ENCODE measurements at regions not wholly inside any gene's neighbourhood (a gene's known extent, or its start where the extent isn't known, plus 50 kb on each side); places are given as distances from the start of the nearest gene placed in this dataset.
"Not testable (repeated sequence)": the region's sequence is repeated elsewhere in the genome, so short reads cannot be mapped to it uniquely, and the experiment has no call there.

GRCh38 chr6:140478631-140479030 lies 1104.2 kb upstream of the CITED2 start:
- no peak overlapping the region for H3K4me3 ChIP-seq (ENCODE audit: low read depth, low read length)
- H3K27me3 ChIP-seq (ENCODE audit: control insufficient read depth, insufficient read depth, low read length) = no peaks in the 10 kb centered on the region
- no peaks in the 10 kb centered on the region for H3K9me3 ChIP-seq (ENCODE audit: control insufficient read depth, insufficient read depth, low read length)
- H3K9ac ChIP-seq (ENCODE audit: low read depth, low read length) = no peak overlapping the region
- H3K36me3 ChIP-seq (ENCODE audit: control insufficient read depth, insufficient read depth, low read length) = no peaks in the 10 kb centered on the region
- H3K4me1 ChIP-seq (ENCODE audit: control insufficient read depth, insufficient read depth, low read length) = no peaks in the 10 kb centered on the region

GRCh38 chr6:140475086-140475485 lies 1100.6 kb upstream of the CITED2 start:
- no peak overlapping the region for H3K9ac ChIP-seq (ENCODE audit: low read depth, low read length)
- H3K4me1 ChIP-seq (ENCODE audit: control insufficient read depth, insufficient read depth, low read length) = no peaks in the 10 kb centered on the region
- no peaks in the 10 kb centered on the region for H3K9me3 ChIP-seq (ENCODE audit: control insufficient read depth, insufficient read depth, low read length)
- no peaks in the 10 kb centered on the region for H3K36me3 ChIP-seq (ENCODE audit: control insufficient read depth, insufficient read depth, low read length)
- no peaks in the 10 kb centered on the region for H3K27me3 ChIP-seq (ENCODE audit: control insufficient read depth, insufficient read depth, low read length)
- no peak overlapping the region for H3K4me3 ChIP-seq (ENCODE audit: low read depth, low read length)

- Histone ChIP-seq H3K4me3 (ENCODE audit: low read depth, low read length) (no peak overlapping the region), H3K4me1 (ENCODE audit: control insufficient read depth, insufficient read depth, low read length) (no peaks in the 10 kb centered on the region), H3K36me3 (ENCODE audit: control insufficient read depth, insufficient read depth, low read length) (no peaks in the 10 kb centered on the region), H3K27me3 (ENCODE audit: control insufficient read depth, insufficient read depth, low read length) (no peaks in the 10 kb centered on the region), H3K9me3 (ENCODE audit: control insufficient read depth, insufficient read depth, low read length) (no peaks in the 10 kb centered on the region), H3K9ac (ENCODE audit: low read depth, low read length) (no peak overlapping the region)
These were observed 1090.3 kb upstream of the CITED2 start for GRCh38 chr6:140464720-140465119.

DNA sequence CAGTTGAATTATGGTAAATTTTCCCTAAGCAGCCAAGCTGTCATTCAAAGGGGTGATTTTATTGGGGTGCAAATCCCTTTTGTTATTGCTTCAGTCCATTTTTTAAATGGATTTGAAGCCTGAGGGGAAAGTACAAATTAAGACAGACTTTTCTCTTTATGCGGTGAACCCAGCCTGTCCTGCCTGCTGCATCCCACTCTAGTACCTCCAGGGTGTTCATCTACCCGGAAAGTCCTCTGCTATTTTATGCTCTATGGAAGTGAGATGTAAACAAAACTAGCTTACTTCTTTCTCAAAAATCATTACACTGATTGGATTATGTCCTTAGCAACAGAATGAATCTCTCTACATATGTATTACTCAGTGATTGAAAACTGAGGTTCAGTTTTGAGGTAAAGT lies 1088.9 kb upstream of the CITED2 start:
- Histone ChIP-seq H3K9ac (ENCODE audit: low read depth, low read length) (no peak overlapping the region), H3K4me3 (ENCODE audit: low read depth, low read length) (no peak overlapping the region), H3K4me1 (ENCODE audit: control insufficient read depth, insufficient read depth, low read length) (no peaks in the 10 kb centered on the region), H3K9me3 (ENCODE audit: control insufficient read depth, insufficient read depth, low read length) (no peaks in the 10 kb centered on the region), H3K36me3 (ENCODE audit: control insufficient read depth, insufficient read depth, low read length) (no peaks in the 10 kb centered on the region), H3K27me3 (ENCODE audit: control insufficient read depth, insufficient read depth, low read length) (no peaks in the 10 kb centered on the region)

GRCh38 chr6:140462453-140463311 lies 1088.2 kb upstream of the CITED2 start:
- no peaks in the 10 kb centered on the region for H3K36me3 ChIP-seq (ENCODE audit: control insufficient read depth, insufficient read depth, low read length)
- H3K4me1 ChIP-seq (ENCODE audit: control insufficient read depth, insufficient read depth, low read length) = no peaks in the 10 kb centered on the region
- H3K4me3 ChIP-seq (ENCODE audit: low read depth, low read length) = no peak overlapping the region
- H3K27me3 ChIP-seq (ENCODE audit: control insufficient read depth, insufficient read depth, low read length) = no peaks in the 10 kb centered on the region
- no peaks in the 10 kb centered on the region for H3K9me3 ChIP-seq (ENCODE audit: control insufficient read depth, insufficient read depth, low read length)
- H3K9ac ChIP-seq (ENCODE audit: low read depth, low read length) = no peak overlapping the region

- H3K36me3 ChIP-seq (ENCODE audit: control insufficient read depth, insufficient read depth, low read length) = no peaks in the 10 kb centered on the region
- no peaks in the 10 kb centered on the region for H3K9me3 ChIP-seq (ENCODE audit: control insufficient read depth, insufficient read depth, low read length)
- no peak overlapping the region for H3K9ac ChIP-seq (ENCODE audit: low read depth, low read length)
- no peaks in the 10 kb centered on the region for H3K4me1 ChIP-seq (ENCODE audit: control insufficient read depth, insufficient read depth, low read length)
- H3K4me3 ChIP-seq (ENCODE audit: low read depth, low read length) = no peak overlapping the region
- no peaks in the 10 kb centered on the region for H3K27me3 ChIP-seq (ENCODE audit: control insufficient read depth, insufficient read depth, low read length)
These were observed 1087.6 kb upstream of the CITED2 start for GRCh38 chr6:140462076-140462452.

- Histone ChIP-seq H3K27me3 (ENCODE audit: control insufficient read depth, insufficient read depth, low read length) (no peaks in the 10 kb centered on the region), H3K4me1 (ENCODE audit: control insufficient read depth, insufficient read depth, low read length) (no peaks in the 10 kb centered on the region), H3K4me3 (ENCODE audit: low read depth, low read length) (no peak overlapping the region), H3K36me3 (ENCODE audit: control insufficient read depth, insufficient read depth, low read length) (no peaks in the 10 kb centered on the region), H3K9ac (ENCODE audit: low read depth, low read length) (no peak overlapping the region), H3K9me3 (ENCODE audit: control insufficient read depth, insufficient read depth, low read length) (no peaks in the 10 kb centered on the region)
These were observed 1085.8 kb upstream of the CITED2 start for GRCh38 chr6:140460267-140460666.

GRCh38 chr6:140459209-140459608 lies 1084.8 kb upstream of the CITED2 start:
- Histone ChIP-seq H3K27me3 (ENCODE audit: control insufficient read depth, insufficient read depth, low read length) (no peaks in the 10 kb centered on the region), H3K4me3 (ENCODE audit: low read depth, low read length) (no peak overlapping the region), H3K9me3 (ENCODE audit: control insufficient read depth, insufficient read depth, low read length) (no peaks in the 10 kb centered on the region), H3K4me1 (ENCODE audit: control insufficient read depth, insufficient read depth, low read length) (no peaks in the 10 kb centered on the region), H3K9ac (ENCODE audit: low read depth, low read length) (no peak overlapping the region), H3K36me3 (ENCODE audit: control insufficient read depth, insufficient read depth, low read length) (no peaks in the 10 kb centered on the region)

GRCh38 chr6:140446241-140446640 lies 1071.8 kb upstream of the CITED2 start:
- no peak overlapping the region for H3K9ac ChIP-seq (ENCODE audit: low read depth, low read length)
- no peaks in the 10 kb centered on the region for H3K9me3 ChIP-seq (ENCODE audit: control insufficient read depth, insufficient read depth, low read length)
- H3K4me3 ChIP-seq (ENCODE audit: low read depth, low read length) = no peak overlapping the region
- H3K36me3 ChIP-seq (ENCODE audit: control insufficient read depth, insufficient read depth, low read length) = no peaks in the 10 kb centered on the region
- H3K27me3 ChIP-seq (ENCODE audit: control insufficient read depth, insufficient read depth, low read length) = no peaks in the 10 kb centered on the region
- H3K4me1 ChIP-seq (ENCODE audit: control insufficient read depth, insufficient read depth, low read length) = no peaks in the 10 kb centered on the region

DNA sequence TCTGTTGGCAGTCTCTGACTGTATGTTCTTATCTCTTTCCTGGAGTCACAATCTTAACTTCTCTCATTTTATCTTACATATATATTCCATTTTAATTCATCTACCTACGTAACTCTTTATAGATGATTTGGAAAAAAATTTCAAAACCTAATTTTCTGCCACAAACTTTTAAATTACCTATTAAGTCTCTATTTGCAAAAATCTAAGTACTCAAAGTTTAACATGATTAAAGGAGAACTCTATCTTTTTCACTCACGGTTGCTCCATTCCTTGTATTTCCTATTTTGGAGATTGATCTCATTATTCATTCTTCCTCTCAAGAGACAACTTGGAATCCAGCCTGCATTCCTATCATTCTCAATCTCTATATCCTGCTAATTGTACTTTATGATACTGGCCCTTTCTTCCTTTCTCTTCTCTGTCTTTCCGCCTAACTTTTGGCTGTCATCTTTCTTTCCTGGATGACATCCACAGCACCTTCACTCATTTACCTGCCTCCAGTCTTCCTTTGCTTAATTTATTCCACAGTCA lies 1071.1 kb upstream of the CITED2 start:
- Histone ChIP-seq H3K27me3 (ENCODE audit: control insufficient read depth, insufficient read depth, low read length) (no peaks in the 10 kb centered on the region), H3K4me3 (ENCODE audit: low read depth, low read length) (no peak overlapping the region), H3K9ac (ENCODE audit: low read depth, low read length) (no peak overlapping the region), H3K4me1 (ENCODE audit: control insufficient read depth, insufficient read depth, low read length) (no peaks in the 10 kb centered on the region), H3K9me3 (ENCODE audit: control insufficient read depth, insufficient read depth, low read length) (no peaks in the 10 kb centered on the region), H3K36me3 (ENCODE audit: control insufficient read depth, insufficient read depth, low read length) (no peaks in the 10 kb centered on the region)

DNA sequence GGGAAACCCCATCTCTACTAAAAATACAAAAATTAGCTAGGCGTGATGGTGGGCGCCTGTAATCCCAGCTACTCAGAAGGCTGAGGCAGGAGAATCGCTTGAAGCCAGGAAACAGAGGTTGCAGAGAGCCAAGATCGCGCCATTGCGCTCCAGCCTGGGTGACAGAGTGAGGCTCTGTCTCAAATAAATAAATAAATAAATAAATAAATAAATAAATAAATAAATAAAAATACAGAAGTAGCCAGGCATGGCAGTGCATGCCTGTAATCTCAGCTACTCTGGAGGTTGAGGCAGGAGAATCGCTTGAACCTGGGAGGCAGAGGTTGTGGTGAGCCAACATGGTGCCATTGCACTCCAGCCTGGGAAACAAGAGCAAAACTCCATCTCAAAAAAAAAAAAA lies 1068.7 kb upstream of the CITED2 start:
- H3K4me1 ChIP-seq (ENCODE audit: control insufficient read depth, insufficient read depth, low read length); H3K27me3 ChIP-seq (ENCODE audit: control insufficient read depth, insufficient read depth, low read length); H3K9me3 ChIP-seq (ENCODE audit: control insufficient read depth, insufficient read depth, low read length); H3K36me3 ChIP-seq (ENCODE audit: control insufficient read depth, insufficient read depth, low read length); H3K9ac ChIP-seq (ENCODE audit: low read depth, low read length); H3K4me3 ChIP-seq (ENCODE audit: low read depth, low read length): not testable (repeated sequence)

GRCh38 chr6:140441256-140441655 lies 1066.8 kb upstream of the CITED2 start:
- Histone ChIP-seq H3K36me3 (ENCODE audit: control insufficient read depth, insufficient read depth, low read length) (no peaks in the 10 kb centered on the region), H3K4me3 (ENCODE audit: low read depth, low read length) (no peak overlapping the region), H3K4me1 (ENCODE audit: control insufficient read depth, insufficient read depth, low read length) (peaks cover under 1% of the 10 kb centered on the region), H3K9me3 (ENCODE audit: control insufficient read depth, insufficient read depth, low read length) (no peaks in the 10 kb centered on the region), H3K27me3 (ENCODE audit: control insufficient read depth, insufficient read depth, low read length) (no peaks in the 10 kb centered on the region), H3K9ac (ENCODE audit: low read depth, low read length) (no peak overlapping the region)
